ENCODE measurements at regions not wholly inside any gene's neighbourhood (a gene's known extent, or its start where the extent isn't known, plus 50 kb on each side); places are given as distances from the start of the nearest gene placed in this dataset.
A peak's percentile ranks its signal among the peaks of the same experiment; 100 is the strongest.

- Histone ChIP-seq H3K79me2 (no peaks in the 10 kb centered on the region), H3K9me3 (ENCODE audit: low read depth) (no peaks in the 10 kb centered on the region), H3K36me3 (replicated peaks; ENCODE audit: insufficient read depth, low read depth) (no peaks in the 10 kb centered on the region), H3K27me3 (no peaks in the 10 kb centered on the region), H4K20me1 (ENCODE audit: insufficient read depth, poor library complexity, severe bottlenecking) (no peaks in the 10 kb centered on the region), H3K4me2 (no peak overlapping the region), H3K4me3 (no peak overlapping the region), H3K9me2 (replicated peaks; ENCODE audit: insufficient read depth) (no peaks in the 10 kb centered on the region), H2AFZ (no peak overlapping the region), H3K4me1 (ENCODE audit: insufficient read depth) (no peaks in the 10 kb centered on the region), H3K27ac (no peak overlapping the region)
- TF ChIP-seq CTCF (IDR thresholded peaks at IDR 0.05; ENCODE audit: poor library complexity), result no peak
- no peak for TF ChIP-seq EZH2phosphoT487 (IDR thresholded peaks at IDR 0.05; ENCODE audit: low read depth, severe bottlenecking, unreplicated experiment)
- no peak for TF ChIP-seq EZH2 (IDR thresholded peaks at IDR 0.05; ENCODE audit: borderline replicate concordance)
- WGBS (ENCODE audit: low lambda C conversion rate, missing lambda C conversion rate), result 61% methylated on average over 4 of the region's 4 CpGs
- no peak for DNase-seq (ENCODE audit: low spot score)
These were observed 525.0 kb downstream of the SLC4A3 start for GRCh38 chr2:220152281-220152935.

- WGBS (ENCODE audit: low lambda C conversion rate, missing lambda C conversion rate), result 82% methylated on average over 4 of the region's 4 CpGs
- H3K4me3 ChIP-seq, result no peak overlapping the region
- H3K9me2 ChIP-seq (replicated peaks; ENCODE audit: insufficient read depth), result no peaks in the 10 kb centered on the region
- no peaks in the 10 kb centered on the region for H3K9me3 ChIP-seq (ENCODE audit: low read depth)
- DNase-seq (ENCODE audit: low spot score), result no peak
- no peaks in the 10 kb centered on the region for H3K4me1 ChIP-seq (ENCODE audit: insufficient read depth)
- TF ChIP-seq EZH2 (IDR thresholded peaks at IDR 0.05; ENCODE audit: borderline replicate concordance) (no peak), EZH2phosphoT487 (IDR thresholded peaks at IDR 0.05; ENCODE audit: low read depth, severe bottlenecking, unreplicated experiment) (no peak), CTCF (IDR thresholded peaks at IDR 0.05; ENCODE audit: poor library complexity) (no peak)
- H3K27ac ChIP-seq, result no peak overlapping the region
- H3K27me3 ChIP-seq, result no peaks in the 10 kb centered on the region
- H3K4me2 ChIP-seq, result no peak overlapping the region
- no peaks in the 10 kb centered on the region for H3K79me2 ChIP-seq
- H3K36me3 ChIP-seq (replicated peaks; ENCODE audit: insufficient read depth, low read depth), result no peaks in the 10 kb centered on the region
- no peak overlapping the region for H2AFZ ChIP-seq
- no peaks in the 10 kb centered on the region for H4K20me1 ChIP-seq (ENCODE audit: insufficient read depth, poor library complexity, severe bottlenecking)
These were observed 525.7 kb downstream of the SLC4A3 start for GRCh38 chr2:220153118-220153517.

- Histone ChIP-seq H3K27ac (no peak overlapping the region), H3K27me3 (no peaks in the 10 kb centered on the region), H3K4me2 (no peak overlapping the region), H2AFZ (no peak overlapping the region), H3K79me2 (no peaks in the 10 kb centered on the region), H3K4me1 (ENCODE audit: insufficient read depth) (no peaks in the 10 kb centered on the region), H3K9me2 (replicated peaks; ENCODE audit: insufficient read depth) (no peaks in the 10 kb centered on the region), H3K9me3 (ENCODE audit: low read depth) (no peaks in the 10 kb centered on the region), H3K36me3 (replicated peaks; ENCODE audit: insufficient read depth, low read depth) (no peaks in the 10 kb centered on the region), H3K4me3 (no peak overlapping the region), H4K20me1 (ENCODE audit: insufficient read depth, poor library complexity, severe bottlenecking) (no peaks in the 10 kb centered on the region)
- TF ChIP-seq EZH2phosphoT487 (IDR thresholded peaks at IDR 0.05; ENCODE audit: low read depth, severe bottlenecking, unreplicated experiment) (no peak), CTCF (IDR thresholded peaks at IDR 0.05; ENCODE audit: poor library complexity) (peak; percentile 40), EZH2 (IDR thresholded peaks at IDR 0.05; ENCODE audit: borderline replicate concordance) (no peak)
- peak; percentile 28 for DNase-seq (ENCODE audit: low spot score)
- 59% methylated on average over 1 of the region's 1 CpG for WGBS (ENCODE audit: low lambda C conversion rate, missing lambda C conversion rate)
These were observed 526.9 kb downstream of the SLC4A3 start for GRCh38 chr2:220154304-220154703.

All from hepatocyte (in vitro differentiated cells).